ENCODE measurements at regions not wholly inside any gene's neighbourhood (a gene's known extent, or its start where the extent isn't known, plus 50 kb on each side); places are given as distances from the start of the nearest gene placed in this dataset.

- TF ChIP-seq CTCF (IDR thresholded peaks at IDR 0.05) (no peak), POLR2A (IDR thresholded peaks at IDR 0.05) (no peak)
Measured at GRCh38 chr17:6343191-6343590, 91.7 kb downstream of the AIPL1 start.

Measured in thyroid gland (tissue), 4 donors.